K562 (cell line): ENCODE measurements at regions not wholly inside any gene's neighbourhood (a gene's known extent, or its start where the extent isn't known, plus 50 kb on each side); places are given as distances from the start of the nearest gene placed in this dataset.
A peak's percentile ranks its signal among the peaks of the same experiment; 100 is the strongest.

Experiments used
- ATAC-seq: fragments of 200-7000 bp; cut with Tn5 transposase; 3 replicates; pipeline ENCODE4 v1.9.1; 2020; ENCODE audit warnings: moderate library complexity
- BruUV-seq: library from RNA; stranded (reverse); fragments of 400-500 nt; replicated peaks from 2 replicates; lab custom pipeline; 2021; lab: Mats Ljungman, UMichigan
- CTCF ChIA-PET: fragments of 300-600 bp; formaldehyde crosslinking; extraction: SDS; loops from one replicate; lab custom pipeline; 2021; ENCODE audit warnings: low intra/inter-chr PET ratio; lab: Yijun Ruan, JAX
- POLR2A ChIA-PET: fragments of 300-600, 350-650 bp; sonication (Branson Sonifier 250); formaldehyde crosslinking; extraction: SDS; loops from one replicate; lab custom pipeline; 2021; ENCODE audit warnings: antibody characterized with exemption, inconsistent platforms; lab: Yijun Ruan, JAX
- DNase-seq, 4 experiments: peaks; one replicate each; pipeline versions ENCODE4 v3.0.0 to v3.0.0-alpha.2; 2011 to 2018; ENCODE audit warnings: low spot score in 3 of 4, mixed read lengths in 3 of 4; ENCODE audit errors: extremely low read depth in 1 of 4
- FAIRE-seq: peaks from 2 replicates; lab custom pipeline; 2011; peaks lifted over from hg19 to GRCh38; lab: Jason Lieb, UNC
- H2AFZ ChIP-seq: 2 replicates; pipeline ENCODE4 v1.6.0; 2011; ENCODE audit warnings: low read depth, low read length, control low read depth, inconsistent platforms
- H3K27ac ChIP-seq: fragments of 200-600 bp; 3 replicates; pipeline ENCODE4 v1.8.0; 2011; ENCODE audit warnings: low read depth, mild to moderate bottlenecking, control low read depth, inconsistent platforms, low read length, moderate library complexity, mixed read lengths; ENCODE audit errors: extremely low read depth
- H3K27me3 ChIP-seq, 2 experiments: fragments of 300-600 bp in 1 of 2; 2 replicates in 1 of 2; 3 replicates in 1 of 2; pipeline versions ENCODE4 v1.6.0 to v1.8.0; 2011; ENCODE audit warnings: inconsistent platforms in 2 of 2, low read length in 2 of 2, mild to moderate bottlenecking in 1 of 2, mixed read lengths in 1 of 2, moderate library complexity in 1 of 2; ENCODE audit not compliant: control insufficient read depth in 2 of 2, insufficient read depth in 2 of 2
- H3K36me3 ChIP-seq: fragments of 300-600 bp; 3 replicates; pipeline ENCODE4 v1.8.0; 2011; ENCODE audit warnings: mild to moderate bottlenecking, low read length, inconsistent platforms; ENCODE audit not compliant: control insufficient read depth, insufficient read depth
- H3K4me1 ChIP-seq, 2 experiments: fragments of 200-600 bp in 1 of 2; replicated peaks in 1 of 2; 2 replicates in 1 of 2; 3 replicates in 1 of 2; pipeline versions ENCODE4 v1.5.1 to v1.8.0; 2011; ENCODE audit warnings: inconsistent platforms in 2 of 2, low read length in 2 of 2, mild to moderate bottlenecking in 1 of 2, mixed read lengths in 1 of 2, moderate library complexity in 1 of 2; ENCODE audit not compliant: control insufficient read depth in 2 of 2, insufficient read depth in 2 of 2
- H3K4me2 ChIP-seq: 2 replicates; pipeline ENCODE4 v1.6.1; 2011; ENCODE audit warnings: low read length, control low read depth, inconsistent platforms, mixed read lengths; ENCODE audit not compliant: insufficient read depth
- H3K4me3 ChIP-seq: fragments of 200-600 bp; sonication (generic), shearing (Covaris generic); 2 replicates; pipeline ENCODE4 v1.5.1; 2016; ENCODE audit warnings: control low read depth, inconsistent platforms
- H3K79me2 ChIP-seq: fragments of 200-600 bp; 3 replicates; pipeline ENCODE4 v1.8.0; 2011; ENCODE audit warnings: low read length, inconsistent platforms; ENCODE audit not compliant: control insufficient read depth, insufficient read depth
- H3K9ac ChIP-seq, 2 experiments: 2 replicates each; pipeline versions ENCODE4 v1.6.0 to v1.6.1; 2011; ENCODE audit warnings: low read depth in 2 of 2, low read length in 2 of 2, control low read depth in 1 of 2, inconsistent platforms in 1 of 2, mild to moderate bottlenecking in 1 of 2, mixed read lengths in 1 of 2; ENCODE audit not compliant: insufficient read depth in 1 of 2
- H3K9me1 ChIP-seq: one replicate; pipeline ENCODE4 v1.6.0; 2011; ENCODE audit warnings: inconsistent platforms, mild to moderate bottlenecking, low read length, moderate library complexity; ENCODE audit not compliant: control insufficient read depth, insufficient read depth
- H3K9me3 ChIP-seq: replicated peaks from 2 replicates; pipeline ENCODE4 v1.5.1; 2011; ENCODE audit warnings: low read depth, low read length, inconsistent platforms; ENCODE audit not compliant: control insufficient read depth, insufficient read depth
- H4K20me1 ChIP-seq: replicated peaks from 2 replicates; pipeline ENCODE4 v1.6.1; 2011; ENCODE audit warnings: low read length, inconsistent platforms, mixed read lengths; ENCODE audit not compliant: control insufficient read depth, insufficient read depth
- FOXJ3 ChIP-seq: sonication (generic); formaldehyde crosslinking; IDR thresholded peaks from 2 replicates; pipeline ENCODE4 v1.4.0; 2020; ENCODE audit warnings: mild to moderate bottlenecking, missing genetic modification reagents
- FOXK1 ChIP-seq: sonication (generic); formaldehyde crosslinking; IDR thresholded peaks from 2 replicates; pipeline ENCODE4 v1.8.0; 2022; ENCODE audit warnings: missing genetic modification reagents, mild to moderate bottlenecking, borderline replicate concordance
- MBD1 ChIP-seq: fragments of 250-450 bp; sonication (Bioruptor Pico); IDR thresholded peaks from 2 replicates; pipeline ENCODE4 v1.8.0; 2022; ENCODE audit warnings: inconsistent platforms
- NR2F6 ChIP-seq: fragments of 450-650 bp; formaldehyde crosslinking; IDR thresholded peaks from 2 replicates; pipeline ENCODE4 v1.4.0; 2020; ENCODE audit warnings: mild to moderate bottlenecking
- POLR2G ChIP-seq: fragments of 200-400 bp; formaldehyde crosslinking; IDR thresholded peaks from 2 replicates; pipeline ENCODE4 v1.6.1; 2017; ENCODE audit warnings: low read depth, mild to moderate bottlenecking, antibody characterized with exemption, low read length, moderate library complexity
- POLR2H ChIP-seq: IDR thresholded peaks from 2 replicates; pipeline ENCODE4 v1.6.1; 2016; ENCODE audit warnings: missing genetic modification characterization, low read depth, mild to moderate bottlenecking, control low read depth, missing compliant biosample characterization, moderate library complexity
- RBM25 ChIP-seq: fragments of 200-400 bp; formaldehyde crosslinking; IDR thresholded peaks from 2 replicates; pipeline ENCODE4 v1.6.1; 2018; ENCODE audit warnings: low read length, low read depth, moderate library complexity; ENCODE audit not compliant: severe bottlenecking
- RHOXF2B ChIP-seq: fragments of 250-450 bp; sonication (Bioruptor Pico); conservative IDR thresholded peaks from 2 replicates; pipeline ENCODE4 v1.5.1; 2021
- ZBTB5 ChIP-seq: fragments of 450-650 bp; IDR thresholded peaks from 2 replicates; pipeline ENCODE4 v1.6.1; 2017; ENCODE audit warnings: antibody characterized with exemption
- ZNF134 ChIP-seq: fragments of 250-450 bp; sonication (Bioruptor Pico); conservative IDR thresholded peaks from 2 replicates; pipeline ENCODE4 v1.4.0; 2020
- WGBS: fragments of 100-300 bp; shearing (Covaris generic); methylation state at CpG from one replicate; pipeline ENCODE4 v1.1.6; 2016; ENCODE audit warnings: low coverage, mixed read lengths; ENCODE audit not compliant: insufficient coverage; ENCODE audit errors: missing lambda C conversion rate; 5-methylcytosine and 5-hydroxymethylcytosine counted together
- in situ Hi-C: fragments of 300-500 bp; cut with MboI; formaldehyde crosslinking; loops from 4 replicates; pipeline ENCODE4 v1.15.0; 2018; ENCODE audit warnings: inconsistent platforms, mixed read lengths
- intact Hi-C: fragments of 100-400 bp; cut with micrococcal nuclease; formaldehyde crosslinking; loops from 2 replicates; pipeline ENCODE4 v1.14.2; 2022
- TF ChIP-seq, protein P1 (sequence below): sonication (generic); formaldehyde crosslinking; IDR thresholded peaks from 2 replicates; pipeline ENCODE4 v1.8.0; 2022; ENCODE audit warnings: mild to moderate bottlenecking, low read depth, missing genetic modification reagents
- TF ChIP-seq, protein P2 (sequence below): fragments of 250-450 bp; sonication (Bioruptor Pico); IDR thresholded peaks from 2 replicates; pipeline ENCODE4 v1.8.0; 2021; ENCODE audit warnings: borderline replicate concordance, mild to moderate bottlenecking, moderate library complexity; ENCODE audit not compliant: poor library complexity, severe bottlenecking

DNA sequence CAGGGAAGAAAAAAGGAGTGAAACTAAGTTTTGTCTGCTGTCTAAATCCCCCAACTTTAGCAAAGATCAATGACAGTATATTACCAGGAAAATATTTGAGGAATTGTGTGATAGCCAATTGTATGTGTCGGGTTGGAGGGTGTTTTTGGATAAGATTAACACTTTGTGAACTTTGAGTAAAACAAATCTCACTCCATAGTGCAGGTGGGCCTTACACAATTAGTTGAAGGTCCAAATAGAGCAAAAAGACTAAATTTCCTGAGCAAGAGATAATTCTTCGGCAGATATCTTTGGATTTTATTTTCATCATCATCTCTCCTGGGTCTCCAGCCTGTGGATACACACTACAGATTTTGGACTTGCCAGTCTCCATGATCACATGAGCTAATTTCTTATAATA is 152.8 kb upstream of the CWC22 start:
- Histone ChIP-seq H3K9me3 (no peaks in the 10 kb centered on the region), H3K9ac (no peak overlapping the region), H3K36me3 (no peaks in the 10 kb centered on the region), H3K4me2 (no peak overlapping the region), H4K20me1 (no peaks in the 10 kb centered on the region), H3K4me3 (no peak overlapping the region), H2AFZ (no peak overlapping the region), H3K4me1 (no peaks in the 10 kb centered on the region), H3K27me3 (no peaks in the 10 kb centered on the region), H3K9me1 (no peaks in the 10 kb centered on the region), H3K27ac (no peak overlapping the region), H3K79me2 (no peaks in the 10 kb centered on the region)
- intact Hi-C loops: no loop called here
- DNase-seq (no peak), ATAC-seq (no peak), FAIRE-seq (no peak)
- ChIA-PET CTCF (no interaction called here), POLR2A (no interaction called here)
- peak; percentile 93 for TF ChIP-seq ZNF134 (CRISPR knock-in tag)
- TF ChIP-seq FOXJ3 (CRISPR knock-in tag): no peak
- no peak for TF ChIP-seq ZBTB5
- TF ChIP-seq RBM25: peak; percentile 16
- no TSS peak for BruUV-seq
- 0% methylated on average over 2 of the region's 2 CpGs for WGBS
- in situ Hi-C loops: no loop called here

DNA sequence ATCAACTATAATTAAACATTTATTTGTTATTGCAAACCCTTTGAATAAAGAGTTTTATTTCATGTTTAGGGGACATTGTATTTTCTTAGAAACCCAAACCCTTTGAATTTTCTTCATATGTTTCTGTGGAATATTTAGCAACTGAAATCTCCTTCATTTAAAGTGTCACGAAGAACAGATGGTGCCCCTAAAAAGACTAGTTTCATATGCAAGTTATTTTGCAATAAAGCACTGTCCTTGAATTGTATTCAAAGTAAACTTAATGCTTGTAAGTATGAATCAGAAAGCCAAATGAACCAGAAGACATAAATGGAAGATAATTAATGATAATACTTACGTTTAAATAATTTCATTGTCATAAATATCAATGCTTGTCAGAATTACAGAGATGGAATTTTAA is 151.9 kb upstream of the CWC22 start:
- ChIA-PET POLR2A (no interaction called here), CTCF (no interaction called here)
- H3K9ac ChIP-seq: no peak overlapping the region
- DNase-seq (no peak), FAIRE-seq (no peak), ATAC-seq (no peak)
- no peaks in the 10 kb centered on the region for H3K79me2 ChIP-seq
- no peak overlapping the region for H3K4me3 ChIP-seq
- intact Hi-C loops (no loop called here), in situ Hi-C loops (no loop called here)
- no peak overlapping the region for H3K27ac ChIP-seq
- H3K4me1 ChIP-seq: no peaks in the 10 kb centered on the region
- H2AFZ ChIP-seq: no peak overlapping the region
- BruUV-seq: no TSS peak
- H3K9me3 ChIP-seq: no peaks in the 10 kb centered on the region
- 2% methylated on average over 2 of the region's 2 CpGs for WGBS
- no peaks in the 10 kb centered on the region for H3K27me3 ChIP-seq
- H3K9me1 ChIP-seq: no peaks in the 10 kb centered on the region
- no peaks in the 10 kb centered on the region for H4K20me1 ChIP-seq
- H3K36me3 ChIP-seq: no peaks in the 10 kb centered on the region
- no peak overlapping the region for H3K4me2 ChIP-seq
- TF ChIP-seq POLR2G (no peak), MBD1 (CRISPR knock-in tag) (no peak), FOXK1 (no peak), RHOXF2B (CRISPR knock-in tag) (no peak), NR2F6 (no peak), POLR2H (tag) (no peak)
- TF ChIP-seq, protein P1, sequence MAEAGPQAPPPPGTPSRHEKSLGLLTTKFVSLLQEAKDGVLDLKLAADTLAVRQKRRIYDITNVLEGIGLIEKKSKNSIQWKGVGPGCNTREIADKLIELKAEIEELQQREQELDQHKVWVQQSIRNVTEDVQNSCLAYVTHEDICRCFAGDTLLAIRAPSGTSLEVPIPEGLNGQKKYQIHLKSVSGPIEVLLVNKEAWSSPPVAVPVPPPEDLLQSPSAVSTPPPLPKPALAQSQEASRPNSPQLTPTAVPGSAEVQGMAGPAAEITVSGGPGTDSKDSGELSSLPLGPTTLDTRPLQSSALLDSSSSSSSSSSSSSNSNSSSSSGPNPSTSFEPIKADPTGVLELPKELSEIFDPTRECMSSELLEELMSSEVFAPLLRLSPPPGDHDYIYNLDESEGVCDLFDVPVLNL (CRISPR knock-in tag): no peak
- TF ChIP-seq, protein P2, sequence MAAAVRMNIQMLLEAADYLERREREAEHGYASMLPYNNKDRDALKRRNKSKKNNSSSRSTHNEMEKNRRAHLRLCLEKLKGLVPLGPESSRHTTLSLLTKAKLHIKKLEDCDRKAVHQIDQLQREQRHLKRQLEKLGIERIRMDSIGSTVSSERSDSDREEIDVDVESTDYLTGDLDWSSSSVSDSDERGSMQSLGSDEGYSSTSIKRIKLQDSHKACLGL: no peak
